Esophagus mucosa (tissue), 1 donor: ENCODE measurements at regions not wholly inside any gene's neighbourhood (a gene's known extent, or its start where the extent isn't known, plus 50 kb on each side); places are given as distances from the start of the nearest gene placed in this dataset.
"Not testable (repeated sequence)": the region's sequence is repeated elsewhere in the genome, so short reads cannot be mapped to it uniquely, and the experiment has no call there.

Experiments
- ATAC-seq: fragments of 200-7000 bp; cut with Tn5 transposase; one replicate; pipeline ENCODE4 v1.9.1; 2020
- donor health status: DM: yes; HTN: yes; CAD: no.

DNA sequence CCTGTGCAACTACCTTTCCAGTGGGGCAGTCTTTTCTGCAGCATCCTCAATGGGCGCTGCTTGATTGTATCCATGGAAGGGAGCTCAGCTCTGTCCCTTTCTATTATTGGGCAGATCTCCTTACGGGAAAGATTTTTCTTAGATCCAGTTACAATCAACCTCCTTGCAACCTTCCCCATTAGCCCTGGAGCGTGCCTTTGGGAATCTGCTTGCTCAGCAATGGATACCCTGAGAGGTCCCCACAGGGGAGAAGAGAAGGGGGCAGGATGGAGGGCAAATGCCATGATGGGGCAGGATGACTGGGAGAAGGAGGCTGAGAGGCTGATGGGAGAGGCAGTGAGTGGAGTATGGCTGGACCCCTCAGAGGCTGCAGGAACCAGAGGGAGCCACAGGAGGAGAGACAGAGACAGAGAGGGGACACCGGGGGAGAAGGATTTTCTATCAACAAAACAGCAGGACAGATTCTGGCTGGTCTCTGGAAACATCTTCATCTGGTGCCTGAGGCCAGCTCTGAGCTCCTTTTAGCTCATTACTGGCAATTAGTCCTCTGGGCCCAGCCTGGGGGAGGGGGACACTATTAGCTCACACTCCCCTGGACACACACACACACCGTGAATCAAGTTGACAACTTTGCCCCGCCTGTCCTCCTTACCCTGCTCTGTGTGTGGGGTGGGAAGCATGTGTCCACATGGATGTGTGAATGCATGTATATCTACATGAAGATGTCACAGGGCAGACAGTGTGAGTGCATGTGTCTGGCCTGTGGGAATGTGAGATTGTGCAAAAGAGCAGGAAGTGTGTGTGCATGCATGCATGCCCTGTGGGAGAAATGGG is 80.8 kb upstream of the PAX2 start:
- ATAC-seq = no peak

GRCh38 chr10:100666634-100667033 is 78.7 kb upstream of the PAX2 start:
- ATAC-seq = not testable (repeated sequence)

- no peak for ATAC-seq
Observed at GRCh38 chr10:100669616-100670015, 75.8 kb upstream of the PAX2 start.

- no peak for ATAC-seq
Observed at GRCh38 chr10:100670368-100670767, 75.0 kb upstream of the PAX2 start.

- ATAC-seq = peak; percentile 67
Observed at GRCh38 chr10:100670828-100671479, 74.4 kb upstream of the PAX2 start.

DNA sequence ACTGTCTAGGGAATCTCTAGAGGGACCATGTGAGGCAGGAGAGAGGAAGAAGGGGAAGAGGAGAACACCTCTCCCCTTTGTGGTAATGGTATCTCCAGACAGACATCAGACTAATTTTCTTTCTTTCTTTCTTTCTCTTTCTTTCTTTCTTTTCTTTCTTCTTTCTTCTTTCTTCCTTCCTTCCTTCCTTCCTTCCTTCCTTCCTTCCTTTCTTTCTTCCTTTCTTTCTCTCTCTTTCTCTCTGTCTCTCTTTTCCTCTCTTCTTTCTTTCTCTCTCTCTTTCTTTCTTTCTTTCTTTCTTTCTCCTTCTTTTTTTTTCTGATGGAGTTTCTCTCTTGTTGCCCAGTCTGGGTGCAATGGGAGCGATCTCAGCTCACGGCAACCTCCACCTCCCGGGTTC is 73.2 kb upstream of the PAX2 start:
- ATAC-seq = no peak

GRCh38 chr10:100677290-100677945 is 68.0 kb upstream of the PAX2 start:
- ATAC-seq = no peak

- no peak for ATAC-seq
Observed at GRCh38 chr10:100679327-100679726, 66.1 kb upstream of the PAX2 start.

GRCh38 chr10:100683004-100683403 is 62.4 kb upstream of the PAX2 start:
- ATAC-seq = no peak

DNA sequence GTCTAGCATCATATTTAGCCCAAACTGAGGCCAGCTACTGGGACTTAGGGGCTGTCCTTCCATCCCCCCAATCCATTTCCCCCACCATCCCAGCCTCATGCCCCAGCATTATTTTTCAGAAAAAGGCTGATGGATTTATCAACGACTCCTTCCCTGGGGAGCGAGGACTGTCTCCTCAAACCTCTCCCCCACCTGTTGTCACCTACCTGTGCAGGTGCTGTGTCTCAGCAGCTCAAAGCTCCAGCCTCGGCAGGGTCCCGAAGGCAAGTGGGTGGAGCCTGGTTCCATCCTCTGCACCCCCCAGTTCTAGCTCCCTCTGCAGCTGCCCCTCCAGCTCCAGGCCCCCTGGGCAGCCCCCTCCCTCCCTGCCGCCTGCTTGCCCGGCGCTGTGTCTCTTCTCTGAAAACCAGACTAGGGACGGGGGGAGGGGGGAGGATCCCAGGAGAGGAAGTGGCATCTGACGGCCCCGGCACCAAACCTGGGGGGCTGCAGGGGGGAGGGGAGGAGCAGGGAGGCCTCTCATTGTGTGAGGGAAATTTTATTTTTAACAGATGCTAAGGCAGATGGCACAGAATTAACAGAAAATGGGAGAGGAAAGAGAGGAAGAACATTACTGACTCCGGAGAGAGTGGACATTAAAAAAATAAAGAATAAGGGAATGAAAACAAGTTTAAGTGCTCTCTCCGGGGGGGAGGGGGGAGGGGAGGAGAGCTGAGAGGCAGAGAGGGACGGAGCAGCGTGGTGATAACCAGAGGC is 61.7 kb upstream of the PAX2 start:
- ATAC-seq = no peak

DNA sequence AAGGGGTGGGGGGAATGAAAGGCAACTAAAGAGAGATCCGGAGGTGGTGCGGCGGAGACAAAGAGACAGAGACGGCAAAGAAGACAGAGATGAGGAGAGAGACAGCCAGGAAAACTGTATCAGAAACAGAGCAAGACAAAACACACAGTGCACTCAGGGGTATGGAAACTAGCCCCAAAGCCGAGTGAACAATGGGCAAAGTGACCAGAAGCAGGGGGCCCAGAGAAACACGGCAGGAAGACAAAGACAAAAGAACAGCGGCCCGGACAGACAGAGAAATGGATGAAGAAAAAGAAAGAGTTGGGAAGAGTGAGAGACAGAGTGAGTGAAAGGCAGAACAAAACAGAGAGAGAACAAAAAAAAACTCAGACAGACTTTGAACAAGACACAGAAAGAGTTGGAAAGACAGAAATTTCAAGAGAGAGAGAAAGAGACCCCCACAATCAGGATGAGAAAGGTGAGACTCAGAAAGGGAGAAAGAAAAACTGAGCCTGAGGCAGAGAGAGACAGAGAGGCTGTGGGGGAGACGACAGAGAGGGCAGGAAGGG is 60.6 kb upstream of the PAX2 start:
- ATAC-seq = no peak

- ATAC-seq = no peak
Observed at GRCh38 chr10:100685331-100685730, 60.1 kb upstream of the PAX2 start.

- ATAC-seq = no peak
Observed at GRCh38 chr10:100687143-100688003, 58.0 kb upstream of the PAX2 start.

- no peak for ATAC-seq
Observed at GRCh38 chr10:100688201-100688600, 57.2 kb upstream of the PAX2 start.

GRCh38 chr10:100693821-100694220 is 51.6 kb upstream of the PAX2 start:
- ATAC-seq = no peak
